ENCODE measurements at regions not wholly inside any gene's neighbourhood (a gene's known extent, or its start where the extent isn't known, plus 50 kb on each side); places are given as distances from the start of the nearest gene placed in this dataset.

DNA sequence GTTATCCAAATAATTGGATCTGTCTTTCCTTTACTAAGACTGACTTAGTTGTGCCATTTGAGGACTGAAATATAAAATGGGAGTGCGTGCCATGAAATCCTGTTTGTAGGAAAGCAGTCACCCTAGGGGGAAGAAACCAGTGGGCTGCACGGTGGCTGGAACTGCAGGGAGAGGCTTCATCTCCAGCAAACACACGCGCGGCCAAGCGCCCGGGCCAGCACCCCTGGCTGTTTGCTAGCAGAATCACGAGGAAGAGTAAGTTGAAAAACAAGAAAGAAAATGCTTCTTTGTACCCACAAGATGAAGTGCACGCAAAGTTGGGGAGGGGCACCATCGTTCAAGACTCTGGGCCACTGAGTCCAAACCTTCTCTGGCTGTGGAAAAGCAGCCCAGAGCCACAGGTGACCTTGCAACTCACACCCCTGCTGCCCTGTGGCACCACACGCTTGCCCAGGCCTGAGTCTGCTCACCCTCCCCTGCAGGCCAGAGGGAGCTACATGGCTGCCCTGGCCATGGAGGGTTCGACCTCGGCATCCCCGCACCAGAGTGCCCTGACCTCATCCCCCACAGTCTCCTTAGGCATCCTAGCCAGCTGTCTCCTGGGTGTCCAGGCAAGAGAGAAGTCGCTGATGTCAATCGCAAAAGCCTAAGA lies 55.2 kb downstream of the IRX2 start:
- no peak for DNase-seq (ENCODE audit: low read depth)

DNA sequence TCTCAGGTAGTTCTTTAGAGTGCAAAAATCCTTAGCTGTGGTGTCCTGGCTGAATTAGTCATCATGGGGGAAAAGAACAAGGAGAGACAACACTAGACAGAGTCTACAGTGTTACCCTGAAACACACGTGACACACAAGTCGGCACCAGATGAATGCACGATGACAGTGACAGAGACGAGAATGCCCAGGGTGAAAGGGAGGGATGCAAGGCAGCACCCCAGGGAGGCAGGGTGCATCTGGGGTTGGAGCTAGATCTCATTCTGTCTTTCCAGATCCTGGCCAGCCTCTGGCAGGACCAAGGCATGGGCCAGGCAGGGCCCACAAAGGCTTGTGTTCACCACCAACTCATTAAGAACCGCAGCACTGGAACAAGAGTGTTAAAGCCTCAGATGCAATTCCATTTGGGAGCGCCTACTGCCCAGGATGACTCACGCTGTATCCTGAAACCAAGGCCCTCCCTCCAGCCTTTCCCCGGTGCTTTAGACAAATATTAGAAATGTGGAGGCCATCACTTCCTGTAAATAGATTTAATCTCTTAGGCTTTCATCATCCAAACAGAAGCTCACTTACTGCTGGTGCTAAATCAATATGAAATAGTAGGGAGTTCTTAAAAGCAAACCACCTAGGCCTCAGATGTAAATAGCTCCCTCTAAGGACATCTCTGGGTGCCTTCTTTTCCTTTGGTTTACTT lies 56.1 kb downstream of the IRX2 start:
- DNase-seq (ENCODE audit: low read depth), result no peak

DNA sequence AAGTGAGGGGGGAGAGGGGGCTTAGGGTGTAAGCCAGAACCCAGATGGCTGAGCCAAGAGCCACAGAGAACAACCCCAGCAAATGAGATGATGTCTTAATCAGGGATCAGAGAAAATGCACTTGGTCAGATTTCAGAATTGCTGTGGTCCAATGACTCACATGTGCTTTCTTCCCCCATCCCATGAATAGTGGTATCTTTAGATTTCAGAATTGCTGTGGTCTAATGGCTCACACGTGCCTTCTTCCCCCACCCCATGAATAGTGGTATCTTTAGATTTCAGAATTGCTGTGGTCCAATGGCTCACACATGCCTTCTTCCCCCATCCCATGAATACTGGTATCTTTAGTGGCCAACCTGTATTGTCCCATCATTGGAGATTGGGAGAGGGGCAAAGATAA lies 59.9 kb downstream of the IRX2 start:
- DNase-seq (ENCODE audit: low read depth), result no peak

DNA sequence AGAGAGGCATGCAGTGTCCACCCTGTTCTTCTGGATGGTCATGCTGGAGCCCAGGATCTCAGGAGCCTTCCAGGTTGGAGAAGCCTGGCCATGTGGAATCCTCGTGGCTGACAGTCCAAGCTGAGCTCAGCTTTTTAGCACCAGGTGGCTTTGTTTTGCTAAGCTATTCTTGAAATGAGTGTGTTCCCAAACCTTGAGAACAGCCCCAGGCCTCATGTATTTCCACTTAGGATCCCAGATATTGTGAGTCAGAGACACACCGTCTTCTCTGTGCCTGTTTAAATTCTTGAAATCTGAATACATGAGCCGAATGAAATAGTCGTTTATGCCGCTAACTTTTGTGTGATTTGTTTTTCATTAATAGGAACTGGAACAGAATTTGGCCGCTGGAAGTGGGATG lies 61.2 kb downstream of the IRX2 start:
- no peak for DNase-seq (ENCODE audit: low read depth)

DNA sequence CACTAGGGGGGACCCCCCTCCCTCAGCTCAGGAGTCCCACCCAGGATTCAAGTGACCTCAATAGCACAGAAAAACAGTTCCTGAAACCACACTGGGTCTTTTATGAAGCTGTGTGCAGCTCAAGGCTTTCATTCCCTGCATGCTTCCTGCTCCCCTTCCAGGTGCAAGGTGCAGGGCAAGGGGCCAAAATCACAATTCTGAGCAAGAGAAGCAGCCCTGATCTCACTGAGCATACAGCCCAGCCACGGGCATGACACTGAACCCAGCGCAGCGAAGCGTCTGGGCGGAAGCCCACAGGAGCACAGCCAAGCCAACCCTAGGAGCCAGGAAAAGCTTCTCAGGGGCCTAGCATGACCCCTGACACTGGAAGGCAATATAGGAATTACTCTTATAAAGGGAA lies 62.9 kb downstream of the IRX2 start:
- no peak for DNase-seq (ENCODE audit: low read depth)

DNA sequence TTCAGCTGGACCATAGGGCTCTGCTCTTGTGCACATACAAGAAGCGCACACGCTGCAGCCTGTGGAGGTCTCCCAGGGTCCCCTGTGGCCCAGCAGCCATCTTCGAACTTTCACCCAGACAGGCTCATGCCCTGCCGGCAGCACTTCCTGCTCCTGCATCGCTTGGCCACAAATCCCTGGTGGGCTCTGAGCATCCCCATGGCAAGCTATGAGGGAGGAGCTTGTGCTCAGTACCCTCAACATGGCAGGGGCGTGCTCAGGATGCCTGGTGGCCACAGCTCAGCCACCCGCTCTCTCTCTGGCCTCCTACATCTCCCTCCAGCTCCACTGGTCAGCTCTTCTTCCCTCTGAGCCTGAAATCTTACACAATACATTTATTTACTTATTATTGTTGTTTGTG lies 63.7 kb downstream of the IRX2 start:
- no peak for DNase-seq (ENCODE audit: low read depth)

DNA sequence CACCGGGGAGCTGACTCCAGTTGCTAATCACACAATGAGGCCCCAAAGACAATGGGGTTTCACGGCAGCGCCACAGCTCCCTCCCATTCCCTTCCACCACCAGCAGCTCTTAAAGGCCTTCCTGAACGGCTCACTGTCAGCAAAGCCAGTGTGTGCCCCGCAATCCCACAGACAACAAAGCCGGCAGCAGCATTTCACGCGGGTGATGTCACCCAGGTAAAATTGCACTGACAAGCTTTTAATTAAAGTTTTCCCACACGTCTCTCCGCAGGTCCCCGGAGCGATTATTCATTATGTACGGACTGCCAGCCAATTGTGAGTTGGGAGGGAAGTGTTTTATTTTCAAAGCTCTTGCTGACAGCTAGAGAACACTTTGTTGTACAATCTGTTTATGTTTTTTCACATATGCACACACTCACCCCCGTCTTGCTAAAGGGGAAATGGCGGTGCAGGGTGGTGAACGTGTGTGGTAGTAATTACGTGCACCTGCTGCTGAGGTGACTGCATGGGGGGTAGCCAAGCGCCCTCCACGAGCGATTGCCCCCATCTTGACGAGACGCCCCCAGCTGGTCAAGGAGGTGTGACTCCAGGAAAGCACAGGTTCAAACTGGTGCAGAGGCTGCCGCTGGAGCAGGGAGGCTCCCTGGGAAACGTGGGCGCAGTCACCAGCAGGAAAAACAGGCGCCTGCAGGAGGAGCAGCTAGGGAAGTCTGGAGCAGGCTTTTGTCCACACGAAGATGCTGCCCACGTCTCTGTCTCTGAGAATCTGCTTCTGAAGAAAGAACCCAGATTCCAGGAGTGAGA lies 65.0 kb downstream of the IRX2 start:
- no peak for DNase-seq (ENCODE audit: low read depth)

DNA sequence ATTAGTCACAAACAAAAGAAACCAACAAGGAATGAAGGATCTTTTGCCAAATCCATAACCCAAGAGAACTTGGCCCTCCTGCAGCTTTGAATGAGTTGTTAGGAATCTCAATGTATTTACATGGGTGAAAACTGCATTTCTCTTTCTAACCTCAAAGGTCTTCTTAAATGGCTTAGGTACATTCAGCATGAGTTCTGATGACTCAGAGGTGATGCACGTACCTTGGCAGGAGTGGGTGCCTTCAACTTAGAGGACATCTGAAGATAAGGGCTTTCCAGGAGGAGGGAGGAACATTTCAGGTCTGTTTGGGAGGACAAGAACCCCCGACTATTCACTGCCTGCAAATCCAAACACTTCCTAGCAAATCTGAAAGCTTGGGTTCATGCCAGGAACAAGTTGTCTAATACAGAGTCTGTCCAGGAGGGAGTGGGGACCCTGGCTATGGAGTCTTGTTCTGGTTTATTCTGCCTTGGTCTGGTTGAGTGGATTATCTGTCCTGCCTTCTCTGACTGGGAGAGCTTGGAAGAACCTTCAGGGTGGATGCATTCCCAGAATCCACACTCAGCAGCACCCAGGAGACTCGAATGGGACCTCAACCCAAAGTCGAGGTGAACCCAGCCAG lies 65.7 kb downstream of the IRX2 start:
- DNase-seq (ENCODE audit: low read depth), result no peak

DNA sequence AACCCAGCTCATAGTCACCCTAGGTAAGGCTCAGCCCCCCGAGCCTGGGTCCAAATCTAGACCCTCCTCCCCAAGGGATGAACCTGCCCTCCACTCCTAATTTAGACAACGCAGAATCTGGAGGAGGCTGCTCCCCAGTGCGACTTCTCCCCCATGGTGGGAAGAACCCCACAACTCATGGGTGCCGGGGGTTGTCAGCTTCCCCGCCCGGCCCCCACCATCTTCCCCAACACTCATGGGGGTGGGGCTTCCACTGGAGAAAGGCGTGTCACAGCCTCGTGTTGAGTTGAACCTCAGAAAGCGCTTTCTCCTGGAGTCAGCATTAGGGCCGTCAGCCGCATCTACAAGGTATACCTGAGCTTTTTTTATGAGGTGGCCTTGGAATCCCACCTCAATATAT lies 66.9 kb downstream of the IRX2 start:
- DNase-seq (ENCODE audit: low read depth), result no peak

DNA sequence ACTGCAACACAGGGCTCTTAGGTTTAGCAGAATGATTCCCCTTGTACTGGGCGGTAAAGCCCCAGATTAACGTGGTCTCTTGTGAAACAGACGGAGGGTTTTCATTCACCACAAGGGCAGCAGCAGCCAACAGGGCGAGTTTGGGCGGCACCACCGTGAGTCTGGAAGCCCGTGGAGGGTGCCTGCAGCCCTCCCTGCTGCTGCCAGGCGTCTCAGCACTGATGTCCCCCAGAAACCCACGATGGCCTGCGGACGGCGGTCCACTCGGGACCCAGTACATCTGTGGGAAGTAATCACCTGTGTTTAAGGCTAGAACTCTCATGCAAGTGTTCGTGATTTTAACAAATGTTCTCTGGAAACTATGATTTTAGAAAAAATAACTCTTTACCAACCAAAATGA lies 67.8 kb downstream of the IRX2 start:
- no peak for DNase-seq (ENCODE audit: low read depth)

DNA sequence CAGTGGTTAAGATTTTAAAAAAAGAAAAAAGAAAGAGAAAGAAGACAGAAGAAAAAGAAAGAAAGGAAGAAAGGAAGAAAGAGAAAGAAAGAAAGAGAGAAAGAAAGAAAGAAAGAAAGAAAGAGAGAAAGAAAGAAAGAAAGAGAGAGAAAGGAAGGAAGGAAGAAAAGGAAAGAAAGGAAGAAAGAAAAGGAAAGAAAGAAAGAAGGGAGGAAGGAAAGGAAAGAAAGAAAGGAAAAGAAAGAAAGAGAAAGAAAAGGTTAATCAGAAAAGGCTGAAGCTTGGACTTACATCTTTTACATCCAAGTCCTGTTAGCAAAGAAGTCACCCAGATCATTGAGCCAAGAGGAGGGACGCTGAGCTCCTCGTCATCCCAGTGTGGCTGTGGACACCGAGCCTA lies 70.0 kb downstream of the IRX2 start:
- DNase-seq (ENCODE audit: low read depth), result no peak

DNA sequence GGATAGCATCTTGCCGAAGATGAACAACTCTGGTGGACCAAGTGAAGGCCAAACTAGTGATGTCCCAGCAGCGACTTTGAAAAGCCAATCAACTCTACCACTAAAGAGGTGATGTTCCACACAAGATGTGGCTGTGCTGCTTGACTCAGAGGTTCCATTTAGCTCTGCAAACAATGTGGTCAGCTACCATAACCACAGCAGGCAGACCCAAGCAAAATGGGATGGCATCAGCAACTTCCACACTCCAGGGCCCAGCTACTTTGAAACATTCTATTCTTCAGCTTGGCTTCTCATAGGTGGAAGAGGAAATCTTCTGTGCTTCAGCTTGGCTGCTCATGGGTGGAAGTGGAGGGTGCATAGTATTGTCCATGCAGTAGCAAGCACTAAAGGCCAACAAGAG lies 70.5 kb downstream of the IRX2 start:
- no peak for DNase-seq (ENCODE audit: low read depth)

DNA sequence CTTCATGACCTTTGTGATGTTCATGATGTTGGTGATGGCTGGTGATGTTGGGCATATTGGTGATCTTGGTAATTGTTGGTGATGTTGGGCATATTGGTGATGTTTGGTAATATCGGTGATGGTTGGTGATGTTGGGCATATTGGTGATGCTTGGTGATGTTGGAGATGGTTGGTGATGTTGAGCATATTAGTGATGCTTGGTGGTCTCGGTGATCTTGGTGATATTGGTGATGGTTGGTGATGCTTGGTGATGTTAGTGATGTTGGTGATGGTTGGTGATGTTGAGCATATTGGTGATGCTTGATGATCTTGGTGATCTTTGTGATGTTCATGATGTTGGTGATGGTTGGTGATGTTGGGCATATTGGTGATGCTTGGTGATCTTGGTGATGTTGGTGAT lies 73.8 kb downstream of the IRX2 start:
- no peak for DNase-seq (ENCODE audit: low read depth)

DNA sequence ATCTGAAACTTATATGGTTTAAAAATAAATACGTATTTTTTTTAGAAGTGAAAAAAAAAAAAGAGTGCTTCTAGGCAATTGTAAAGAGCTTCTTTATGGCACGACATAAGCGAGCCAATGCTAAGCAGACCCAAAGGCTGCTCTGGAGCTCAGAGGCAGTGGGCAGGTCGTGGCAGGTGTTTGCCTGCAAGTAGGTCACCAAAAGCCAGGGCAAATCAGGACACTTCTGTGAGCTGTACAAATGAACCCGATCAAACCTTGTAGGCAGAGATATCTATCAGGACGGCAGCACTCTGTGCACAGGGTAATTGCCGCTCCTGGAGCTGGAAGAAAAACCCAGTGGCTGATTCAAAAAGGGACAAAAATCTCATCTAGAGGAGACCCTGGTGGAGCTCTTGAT lies 75.9 kb downstream of the IRX2 start:
- no peak for DNase-seq (ENCODE audit: low read depth)

DNA sequence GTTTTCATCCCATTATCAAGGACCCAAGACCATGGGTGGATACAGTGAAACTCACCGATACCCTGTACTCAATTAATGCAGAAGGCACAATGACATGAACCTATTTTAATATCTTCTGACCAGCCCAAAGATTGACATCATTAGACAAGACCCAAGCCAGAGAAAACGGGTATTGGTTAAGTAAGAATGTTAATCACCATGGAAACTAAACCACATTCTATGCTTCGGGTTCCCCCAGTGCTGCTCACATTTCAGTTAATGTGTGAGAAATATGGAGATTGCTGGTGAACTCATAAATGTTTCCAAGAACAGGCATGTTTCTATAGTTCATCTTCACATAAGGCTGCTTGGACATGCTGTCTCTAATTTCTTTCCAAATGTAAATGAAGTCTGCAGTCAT lies 77.0 kb downstream of the IRX2 start:
- DNase-seq (ENCODE audit: low read depth), result no peak

DNA sequence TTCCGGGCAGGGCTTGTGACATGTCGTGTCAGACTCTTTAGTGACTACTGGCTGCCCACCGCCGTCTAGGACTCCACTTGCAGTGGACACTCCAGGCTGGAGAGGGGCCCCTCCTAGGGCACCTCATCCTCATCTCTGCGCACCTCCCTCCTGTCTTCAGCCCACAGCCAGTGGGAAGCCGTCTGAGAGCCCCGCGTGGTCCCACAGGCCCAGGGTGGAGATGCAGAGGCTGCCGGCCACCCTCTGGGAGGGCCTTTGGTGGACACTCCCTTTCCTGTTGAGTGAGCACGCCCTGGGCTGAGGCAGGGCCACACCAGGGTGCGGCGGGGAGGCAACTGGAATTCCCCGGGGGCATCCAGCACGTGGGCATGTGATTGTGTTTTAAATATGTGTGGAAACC lies 80.5 kb downstream of the IRX2 start:
- no peak for DNase-seq (ENCODE audit: low read depth)

DNA sequence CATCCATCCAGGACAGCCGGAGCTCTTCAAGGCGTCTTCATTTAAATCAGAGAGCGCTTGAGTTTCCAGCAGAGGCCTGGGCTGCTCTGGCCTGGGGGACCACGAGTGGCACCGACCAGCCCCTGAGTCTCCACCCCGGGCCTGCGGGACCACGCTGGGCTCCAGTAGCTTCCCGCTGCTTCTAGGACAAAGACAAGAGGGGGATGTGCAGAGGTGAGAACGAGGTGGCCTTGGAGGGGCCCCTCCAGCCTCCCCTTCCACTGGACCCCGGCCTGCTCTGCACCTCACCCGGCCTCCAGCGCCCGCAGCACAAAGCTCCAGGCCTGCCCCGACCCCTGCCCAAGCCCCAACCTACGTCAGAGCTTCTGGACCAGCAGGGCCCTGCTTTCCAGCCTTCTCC lies 81.6 kb downstream of the IRX2 start:
- no peak for DNase-seq (ENCODE audit: low read depth)

DNA sequence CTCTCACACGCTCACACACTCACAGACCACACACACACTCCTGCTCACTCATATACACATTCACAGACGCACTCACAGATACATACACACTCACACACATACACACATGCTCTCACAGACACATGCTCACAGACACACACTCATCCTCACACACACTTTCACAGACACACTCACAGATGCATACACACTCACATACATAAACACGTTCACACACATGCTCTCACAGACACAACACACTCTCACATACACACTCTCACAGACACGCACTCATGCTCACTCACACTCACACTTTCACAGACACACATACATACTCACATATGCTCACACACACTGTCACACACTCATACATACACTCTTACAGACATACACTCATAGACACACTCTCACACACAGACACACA lies 82.2 kb downstream of the IRX2 start:
- no peak for DNase-seq (ENCODE audit: low read depth)

DNA sequence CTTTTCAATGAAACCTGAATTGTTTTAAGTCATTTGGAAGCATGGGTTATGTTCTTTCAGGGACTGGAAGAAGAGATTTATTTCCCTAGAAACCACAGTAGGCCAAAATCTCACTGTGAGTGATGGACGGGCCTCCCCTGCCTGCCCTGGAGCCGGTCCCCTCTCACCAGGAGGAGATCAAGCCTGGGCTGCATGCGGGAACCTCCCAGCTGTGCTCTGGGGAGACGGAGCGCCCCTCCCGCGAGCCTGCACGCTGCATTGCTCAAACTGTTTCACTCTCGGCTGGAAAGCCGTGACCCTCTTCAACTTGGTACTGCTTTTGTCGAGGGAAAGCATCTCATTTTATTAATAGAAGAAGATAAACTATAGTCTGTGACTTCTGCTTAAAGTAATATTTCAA lies 85.4 kb downstream of the IRX2 start:
- no peak for DNase-seq (ENCODE audit: low read depth)

DNA sequence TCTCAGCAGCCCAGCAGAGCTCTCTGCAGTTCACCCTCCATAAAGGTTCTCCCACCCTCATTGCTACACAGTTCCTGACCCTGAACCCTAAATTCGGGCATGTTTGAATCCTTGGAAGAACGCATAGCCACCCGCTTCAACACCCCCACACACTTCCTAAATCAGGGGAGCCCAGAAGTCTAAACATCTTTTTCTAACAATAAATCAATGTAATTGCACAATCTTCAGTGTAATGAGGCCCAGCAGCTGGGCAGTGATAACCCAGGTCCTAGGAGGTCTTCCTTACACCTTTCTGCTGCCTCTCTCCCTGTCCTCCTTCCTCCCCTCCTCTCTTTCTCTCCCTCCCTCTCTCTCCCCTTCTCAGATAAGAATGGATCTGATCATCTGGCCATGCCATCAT lies 88.0 kb downstream of the IRX2 start:
- no peak for DNase-seq (ENCODE audit: low read depth)

DNA sequence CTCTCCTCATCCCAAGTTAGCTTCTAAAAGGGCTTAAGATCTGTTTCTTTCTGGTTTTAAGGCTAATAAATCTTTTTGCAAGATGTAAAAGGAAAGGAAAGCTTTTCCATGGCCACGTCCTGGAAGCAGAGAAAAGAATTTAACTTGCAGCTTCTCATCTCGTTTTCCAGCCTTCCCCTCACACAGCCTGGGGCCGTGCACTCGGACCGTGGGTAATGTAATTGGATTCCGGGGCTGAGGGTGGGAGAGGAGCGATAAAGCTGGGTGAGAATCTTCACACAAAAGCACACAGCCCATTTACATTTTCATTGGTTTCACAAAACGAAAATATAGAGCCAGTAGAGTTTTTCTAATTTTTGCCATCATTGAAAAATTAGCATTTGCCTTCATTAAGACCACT lies 91.2 kb downstream of the IRX2 start:
- DNase-seq (ENCODE audit: low read depth), result no peak

DNA sequence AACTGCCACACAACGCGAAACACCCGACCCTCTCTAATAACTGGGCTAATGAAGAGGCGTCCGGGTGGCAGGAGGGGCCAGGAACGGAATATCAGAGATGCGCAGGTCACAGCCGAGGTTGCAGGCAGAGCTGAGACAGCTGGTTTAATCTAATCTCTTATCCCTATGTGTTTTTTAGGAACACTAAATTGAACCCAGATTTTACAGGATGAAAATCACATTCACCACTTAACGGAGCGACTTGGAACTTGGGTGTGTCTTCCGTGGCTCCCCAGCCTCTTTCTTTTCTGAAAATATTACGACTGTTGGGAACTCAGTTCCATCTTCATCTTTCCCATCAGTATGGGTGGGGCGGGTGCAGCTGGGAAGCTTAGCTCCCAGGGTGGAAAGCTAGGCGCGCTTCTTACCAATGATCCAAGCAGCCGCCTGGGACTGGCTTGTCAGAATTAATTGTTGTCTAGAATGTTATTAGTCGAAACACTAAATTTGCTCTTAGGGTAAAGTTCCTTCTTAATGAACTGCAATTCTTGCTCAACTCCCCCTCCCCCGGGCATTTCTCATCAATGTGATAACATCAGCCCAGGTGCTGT lies 92.5 kb downstream of the IRX2 start:
- no peak for DNase-seq (ENCODE audit: low read depth)

DNA sequence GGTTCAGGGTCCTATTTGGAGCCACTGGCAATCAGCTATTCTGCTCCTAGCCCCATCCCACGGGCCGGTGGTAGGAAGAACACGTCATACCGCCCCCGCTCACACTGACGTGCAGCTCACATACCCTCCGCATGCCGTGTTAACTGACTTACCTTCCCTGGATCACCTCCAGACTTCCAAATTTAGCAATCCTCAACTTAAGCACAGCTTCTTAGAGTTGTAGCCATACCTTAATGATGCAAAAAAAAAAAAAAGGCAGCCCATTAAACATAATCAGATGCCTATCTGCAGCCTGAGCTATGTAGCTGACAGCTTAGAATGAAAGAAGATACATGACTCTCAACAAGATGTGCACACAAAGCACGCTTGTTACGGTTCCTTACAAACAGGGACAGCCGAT lies 93.0 kb downstream of the IRX2 start:
- no peak for DNase-seq (ENCODE audit: low read depth)

Data from stimulated activated CD8-positive, alpha-beta memory T cell treated with anti-CD3 and anti-CD28 coated beads, Interleukin-15, amount 100 ng/mL, for 1 hour (primary cell).